NCI-H2196 treated with DMSO at 0.1 percent for 48 hours (cell line): ENCODE measurements at regions not wholly inside any gene's neighbourhood (a gene's known extent, or its start where the extent isn't known, plus 50 kb on each side); places are given as distances from the start of the nearest gene placed in this dataset.
"Not testable (repeated sequence)": the region's sequence is repeated elsewhere in the genome, so short reads cannot be mapped to it uniquely, and the experiment has no call there.

Experiments used
- DNase-seq: peaks from one replicate; lab custom pipeline; 2025; ENCODE audit not compliant: unreplicated experiment; lab: John Stamatoyannopoulos, UW

GRCh38 chr12:3418609-3419390 lies 72.2 kb upstream of the PRMT8 start:
- no peak for DNase-seq

DNA sequence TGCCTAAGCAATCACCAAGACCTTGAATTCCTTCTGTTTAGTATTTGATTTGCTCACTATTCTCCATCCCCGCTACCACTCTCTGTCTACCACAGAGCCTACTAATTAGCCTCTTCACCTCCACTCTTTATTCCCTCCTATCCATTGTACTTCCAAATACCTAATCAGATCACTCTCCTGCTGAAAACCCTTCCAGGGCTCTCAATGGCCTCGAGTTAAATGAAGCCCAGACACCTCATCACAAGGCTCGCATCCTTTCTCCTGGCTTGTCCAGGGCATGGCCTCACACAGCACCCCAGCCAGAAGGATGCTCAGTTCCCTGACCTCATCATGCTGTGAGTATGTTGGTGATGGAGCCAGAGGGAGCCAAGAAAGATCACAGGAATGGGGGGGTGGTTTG lies 71.4 kb upstream of the PRMT8 start:
- DNase-seq, result no peak

GRCh38 chr12:3420693-3421092 lies 70.3 kb upstream of the PRMT8 start:
- no peak for DNase-seq

GRCh38 chr12:3421191-3421978 lies 69.6 kb upstream of the PRMT8 start:
- no peak for DNase-seq

DNA sequence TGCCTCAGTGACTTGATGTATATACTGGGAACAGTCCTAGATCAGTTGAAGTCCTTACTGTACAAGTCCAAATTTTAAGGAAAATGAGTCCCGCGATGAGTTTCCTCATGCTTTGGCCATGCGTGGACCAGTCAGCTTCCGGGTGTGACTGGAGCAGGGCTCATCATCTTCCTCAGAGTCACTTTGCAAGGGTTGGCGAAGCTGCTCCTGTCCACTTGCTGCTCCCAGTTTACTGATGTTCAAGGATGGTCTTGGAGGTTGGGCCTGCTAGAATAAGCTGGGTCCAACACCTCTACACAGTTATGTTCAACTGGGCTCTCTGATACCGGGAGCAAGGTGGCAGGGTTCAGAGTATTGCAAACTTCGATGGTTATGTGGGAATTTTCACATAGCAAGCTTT lies 66.2 kb upstream of the PRMT8 start:
- DNase-seq, result not testable (repeated sequence)

- DNase-seq, result no peak
Observed at GRCh38 chr12:3427956-3428355, 63.0 kb upstream of the PRMT8 start.

GRCh38 chr12:3428631-3429030 lies 62.4 kb upstream of the PRMT8 start:
- no peak for DNase-seq

DNA sequence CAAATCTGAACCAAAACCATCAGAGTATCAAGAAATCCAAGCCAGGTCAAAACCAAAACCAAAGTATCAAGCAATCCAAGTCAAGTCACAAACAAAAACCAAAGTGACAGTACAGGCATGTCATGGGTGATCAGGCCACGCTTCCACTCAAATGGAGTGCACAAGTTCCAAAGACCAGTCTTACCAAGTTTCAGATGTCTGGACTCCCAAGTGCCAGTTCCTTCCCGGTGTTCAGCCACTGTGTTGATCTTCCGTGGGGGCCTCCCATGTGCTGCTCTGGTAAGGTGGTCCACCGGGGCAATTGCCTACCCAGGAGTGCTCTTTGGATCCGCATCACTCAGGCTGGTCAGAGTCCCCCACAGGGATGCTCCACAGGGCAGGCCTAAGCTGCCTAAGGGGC lies 61.5 kb upstream of the PRMT8 start:
- DNase-seq, result not testable (repeated sequence)

GRCh38 chr12:3431686-3432085 lies 59.3 kb upstream of the PRMT8 start:
- no peak for DNase-seq

DNA sequence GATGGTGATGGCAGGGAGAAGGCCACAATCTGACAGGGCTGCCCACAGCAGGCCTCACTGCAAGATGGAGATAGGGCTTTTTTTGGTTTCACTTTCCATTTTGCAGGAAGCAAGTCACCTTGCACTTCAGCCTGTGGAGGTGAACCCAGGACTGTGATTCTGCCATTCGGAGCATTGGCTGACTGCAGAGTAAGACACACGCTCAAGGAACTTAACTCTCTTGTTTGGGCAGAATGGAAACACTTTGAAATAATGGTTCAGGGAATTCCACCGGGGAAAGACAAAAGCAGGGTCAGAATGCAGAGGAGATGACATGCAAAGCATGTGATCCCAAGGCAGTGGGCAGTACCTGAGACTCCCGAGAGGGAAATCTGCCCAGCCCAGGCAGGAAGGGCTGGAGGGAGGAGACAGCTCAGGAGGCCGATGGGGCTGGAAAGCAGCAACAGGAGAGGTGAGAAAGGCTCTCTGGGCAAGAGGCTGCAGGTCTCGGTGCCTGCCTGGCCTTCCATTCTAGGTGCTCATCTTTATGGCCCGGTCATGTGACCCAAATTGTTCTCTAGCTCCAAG lies 58.7 kb upstream of the PRMT8 start:
- no peak for DNase-seq

- DNase-seq, result no peak
Observed at GRCh38 chr12:3432868-3433267, 58.1 kb upstream of the PRMT8 start.

GRCh38 chr12:3436461-3437065 lies 54.4 kb upstream of the PRMT8 start:
- DNase-seq, result no peak

DNA sequence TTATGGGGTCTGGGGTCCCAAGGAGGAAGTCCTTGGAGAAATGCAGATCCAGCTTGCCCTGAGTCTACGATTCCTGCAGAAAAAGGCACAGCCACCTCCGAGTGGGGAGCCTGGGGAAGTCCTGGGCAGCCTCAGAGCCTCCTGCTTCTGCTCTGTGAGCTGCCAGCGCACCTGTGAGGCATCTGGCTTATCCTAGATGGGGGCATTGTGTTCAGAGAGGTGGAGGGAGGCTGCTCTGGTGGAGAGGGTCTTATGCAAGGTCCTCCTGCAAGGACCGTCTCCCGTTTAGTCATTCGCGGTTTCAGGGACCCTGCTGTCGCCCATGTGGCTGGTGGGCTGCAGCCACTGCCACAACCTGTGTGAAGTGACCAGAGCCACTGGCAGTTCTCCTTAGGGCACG lies 53.0 kb upstream of the PRMT8 start:
- DNase-seq, result no peak

DNA sequence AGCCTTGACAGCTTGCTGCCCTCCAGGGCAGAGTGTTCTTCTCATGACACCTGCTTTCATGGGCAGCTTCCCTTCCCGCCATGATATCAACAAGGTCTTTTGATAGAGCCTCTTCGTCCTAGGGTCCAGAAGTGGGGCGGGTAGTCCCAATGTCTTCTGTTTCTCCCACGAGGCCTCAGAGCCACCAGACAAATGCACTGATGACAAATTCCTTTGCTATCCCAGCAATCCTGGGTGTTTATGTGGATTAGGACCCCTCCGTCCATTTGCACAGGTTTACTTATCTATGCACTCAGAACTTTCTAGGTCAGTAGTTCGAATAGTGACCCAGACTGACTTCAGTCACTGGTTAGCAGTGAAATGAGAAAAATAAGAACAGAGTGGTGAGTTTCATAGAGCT lies 52.6 kb upstream of the PRMT8 start:
- no peak for DNase-seq
